ENCODE measurements at regions not wholly inside any gene's neighbourhood (a gene's known extent, or its start where the extent isn't known, plus 50 kb on each side); places are given as distances from the start of the nearest gene placed in this dataset.

GRCh38 chr4:32778938-32779337, 2058.8 kb downstream of the PCDH7 start:
- no peak for DNase-seq (ENCODE audit: extremely low read depth in 1 of 11, low read depth in 9 of 11, low spot score in 4 of 11)

GRCh38 chr4:32789026-32789608, 2068.9 kb downstream of the PCDH7 start:
- DNase-seq (ENCODE audit: extremely low read depth in 1 of 11, low read depth in 9 of 11, low spot score in 4 of 11) = no peak

GRCh38 chr4:32790803-32791202, 2070.6 kb downstream of the PCDH7 start:
- no peak for DNase-seq (ENCODE audit: extremely low read depth in 1 of 11, low read depth in 9 of 11, low spot score in 4 of 11)

- no peak for DNase-seq (ENCODE audit: extremely low read depth in 1 of 11, low read depth in 9 of 11, low spot score in 4 of 11)
Observed at GRCh38 chr4:32798471-32799159, 2078.4 kb downstream of the PCDH7 start.

GRCh38 chr4:32824336-32824735, 2104.2 kb downstream of the PCDH7 start:
- DNase-seq (ENCODE audit: extremely low read depth in 1 of 11, low read depth in 9 of 11, low spot score in 4 of 11) = no peak

- DNase-seq (ENCODE audit: extremely low read depth in 1 of 11, low read depth in 9 of 11, low spot score in 4 of 11) = no peak
Observed at GRCh38 chr4:32826169-32826568, 2106.0 kb downstream of the PCDH7 start.

- no peak for DNase-seq (ENCODE audit: extremely low read depth in 1 of 11, low read depth in 9 of 11, low spot score in 4 of 11)
Observed at GRCh38 chr4:32830160-32830559, 2110.0 kb downstream of the PCDH7 start.

- no peak for DNase-seq (ENCODE audit: extremely low read depth in 1 of 11, low read depth in 9 of 11, low spot score in 4 of 11)
Observed at GRCh38 chr4:32831104-32831503, 2110.9 kb downstream of the PCDH7 start.

- no peak for DNase-seq (ENCODE audit: extremely low read depth in 1 of 11, low read depth in 9 of 11, low spot score in 4 of 11)
Observed at GRCh38 chr4:32840461-32841189, 2120.5 kb downstream of the PCDH7 start.

GRCh38 chr4:32841217-32841616, 2121.0 kb downstream of the PCDH7 start:
- DNase-seq (ENCODE audit: extremely low read depth in 1 of 11, low read depth in 9 of 11, low spot score in 4 of 11) = no peak

- DNase-seq (ENCODE audit: extremely low read depth in 1 of 11, low read depth in 9 of 11, low spot score in 4 of 11) = peak in 6 of 11 donors; percentile 4 to 22 (median 11)
Observed at GRCh38 chr4:32847461-32847860, 2127.3 kb downstream of the PCDH7 start.

GRCh38 chr4:32855622-32856021, 2135.5 kb downstream of the PCDH7 start:
- no peak for DNase-seq (ENCODE audit: extremely low read depth in 1 of 11, low read depth in 9 of 11, low spot score in 4 of 11)

GRCh38 chr4:32858361-32858760, 2138.2 kb downstream of the PCDH7 start:
- DNase-seq (ENCODE audit: extremely low read depth in 1 of 11, low read depth in 9 of 11, low spot score in 4 of 11) = no peak

GRCh38 chr4:32858971-32859370, 2138.8 kb downstream of the PCDH7 start:
- DNase-seq (ENCODE audit: extremely low read depth in 1 of 11, low read depth in 9 of 11, low spot score in 4 of 11) = no peak

- DNase-seq (ENCODE audit: extremely low read depth in 1 of 11, low read depth in 9 of 11, low spot score in 4 of 11) = no peak
Observed at GRCh38 chr4:32864713-32865351, 2144.7 kb downstream of the PCDH7 start.

GRCh38 chr4:32876546-32876945, 2156.4 kb downstream of the PCDH7 start:
- no peak for DNase-seq (ENCODE audit: extremely low read depth in 1 of 11, low read depth in 9 of 11, low spot score in 4 of 11)

GRCh38 chr4:32879913-32880312, 2159.7 kb downstream of the PCDH7 start:
- DNase-seq (ENCODE audit: extremely low read depth in 1 of 11, low read depth in 9 of 11, low spot score in 4 of 11) = no peak

GRCh38 chr4:32884198-32884597, 2164.0 kb downstream of the PCDH7 start:
- no peak for DNase-seq (ENCODE audit: extremely low read depth in 1 of 11, low read depth in 9 of 11, low spot score in 4 of 11)

- no peak for DNase-seq (ENCODE audit: extremely low read depth in 1 of 11, low read depth in 9 of 11, low spot score in 4 of 11)
Observed at GRCh38 chr4:32890398-32890797, 2170.2 kb downstream of the PCDH7 start.

GRCh38 chr4:32909053-32909452, 2188.9 kb downstream of the PCDH7 start:
- no peak for DNase-seq (ENCODE audit: extremely low read depth in 1 of 11, low read depth in 9 of 11, low spot score in 4 of 11)
